ENCODE measurements at regions not wholly inside any gene's neighbourhood (a gene's known extent, or its start where the extent isn't known, plus 50 kb on each side); places are given as distances from the start of the nearest gene placed in this dataset.

DNA sequence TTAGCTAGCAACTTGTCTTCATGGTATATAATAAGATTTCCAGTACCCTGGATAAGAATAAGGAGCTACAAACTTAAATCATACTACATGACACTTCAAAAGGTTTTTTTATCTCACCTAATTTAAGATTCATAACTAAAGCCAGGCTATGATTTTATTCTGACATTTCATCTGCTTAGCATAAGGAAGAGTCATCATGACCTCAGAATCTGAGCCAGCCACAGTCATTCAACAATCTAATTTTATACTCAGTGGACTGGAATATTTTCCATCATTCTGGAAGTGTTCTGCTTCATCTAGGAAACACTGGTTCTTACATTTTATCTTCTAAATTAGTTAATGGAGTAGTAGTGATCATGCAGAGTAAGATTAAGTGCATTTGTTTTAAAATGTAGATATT lies 102.1 kb upstream of the KCND2 start:
- TF ChIP-seq POLR2AphosphoS5 (IDR thresholded peaks at IDR 0.05; ENCODE audit: low read depth, low read length) (no peak), POLR2A (IDR thresholded peaks at IDR 0.05; ENCODE audit: low read depth, low read length) (no peak), TAF1 (IDR thresholded peaks at IDR 0.05; ENCODE audit: borderline replicate concordance, low read depth, low read length) (no peak)

Measured in GM12892 (cell line).